ENCODE measurements at regions not wholly inside any gene's neighbourhood (a gene's known extent, or its start where the extent isn't known, plus 50 kb on each side); places are given as distances from the start of the nearest gene placed in this dataset.

GRCh38 chr2:163369111-163369510, 366.7 kb downstream of the FIGN start:
- intact Hi-C loops (cut with micrococcal nuclease; ENCODE audit: unreplicated experiment) = no loop called here
- no peak for TF ChIP-seq CTCF (IDR thresholded peaks at IDR 0.05; ENCODE audit: unreplicated experiment)
- H3K4me3 Mint-ChIP-seq (ENCODE audit: low read depth, unreplicated experiment) = no peak overlapping the region
- H3K4me1 Mint-ChIP-seq (ENCODE audit: low read depth, unreplicated experiment) = no peaks in the 10 kb centered on the region
- no peaks in the 10 kb centered on the region for H3K27me3 Mint-ChIP-seq (ENCODE audit: unreplicated experiment)
- DNase-seq = no peak
- no TSS peak for BruUV-seq (replicated peaks)
- no peaks in the 10 kb centered on the region for H3K9me3 Mint-ChIP-seq (ENCODE audit: low read depth, unreplicated experiment)
- CTCF ChIA-PET = no interaction called here
- H3K27ac Mint-ChIP-seq (ENCODE audit: unreplicated experiment) = no peak overlapping the region
- H3K36me3 Mint-ChIP-seq (ENCODE audit: insufficient read depth, unreplicated experiment) = no peaks in the 10 kb centered on the region

- H3K27ac Mint-ChIP-seq (ENCODE audit: unreplicated experiment) = no peak overlapping the region
- CTCF ChIA-PET = no interaction called here
- no peak overlapping the region for H3K4me3 Mint-ChIP-seq (ENCODE audit: low read depth, unreplicated experiment)
- no peak for DNase-seq
- H3K4me1 Mint-ChIP-seq (ENCODE audit: low read depth, unreplicated experiment) = no peaks in the 10 kb centered on the region
- no TSS peak for BruUV-seq (replicated peaks)
- no peaks in the 10 kb centered on the region for H3K36me3 Mint-ChIP-seq (ENCODE audit: insufficient read depth, unreplicated experiment)
- no peaks in the 10 kb centered on the region for H3K9me3 Mint-ChIP-seq (ENCODE audit: low read depth, unreplicated experiment)
- intact Hi-C loops (cut with micrococcal nuclease; ENCODE audit: unreplicated experiment) = no loop called here
- TF ChIP-seq CTCF (IDR thresholded peaks at IDR 0.05; ENCODE audit: unreplicated experiment) = no peak
- no peaks in the 10 kb centered on the region for H3K27me3 Mint-ChIP-seq (ENCODE audit: unreplicated experiment)
These were observed 367.2 kb downstream of the FIGN start for GRCh38 chr2:163368655-163369054.

GRCh38 chr2:163367825-163368582, 367.8 kb downstream of the FIGN start:
- no TSS peak for BruUV-seq (replicated peaks)
- intact Hi-C loops (cut with micrococcal nuclease; ENCODE audit: unreplicated experiment) = no loop called here
- H3K4me1 Mint-ChIP-seq (ENCODE audit: low read depth, unreplicated experiment) = no peaks in the 10 kb centered on the region
- no peak for DNase-seq
- no peak for TF ChIP-seq CTCF (IDR thresholded peaks at IDR 0.05; ENCODE audit: unreplicated experiment)
- no peak overlapping the region for H3K4me3 Mint-ChIP-seq (ENCODE audit: low read depth, unreplicated experiment)
- H3K27ac Mint-ChIP-seq (ENCODE audit: unreplicated experiment) = no peak overlapping the region
- no peaks in the 10 kb centered on the region for H3K36me3 Mint-ChIP-seq (ENCODE audit: insufficient read depth, unreplicated experiment)
- H3K9me3 Mint-ChIP-seq (ENCODE audit: low read depth, unreplicated experiment) = no peaks in the 10 kb centered on the region
- CTCF ChIA-PET = no interaction called here
- no peaks in the 10 kb centered on the region for H3K27me3 Mint-ChIP-seq (ENCODE audit: unreplicated experiment)

- H3K27ac Mint-ChIP-seq (ENCODE audit: unreplicated experiment) = no peak overlapping the region
- CTCF ChIA-PET = no interaction called here
- no peak for DNase-seq
- H3K36me3 Mint-ChIP-seq (ENCODE audit: insufficient read depth, unreplicated experiment) = no peaks in the 10 kb centered on the region
- no peak overlapping the region for H3K4me3 Mint-ChIP-seq (ENCODE audit: low read depth, unreplicated experiment)
- no peaks in the 10 kb centered on the region for H3K27me3 Mint-ChIP-seq (ENCODE audit: unreplicated experiment)
- BruUV-seq (replicated peaks) = no TSS peak
- H3K9me3 Mint-ChIP-seq (ENCODE audit: low read depth, unreplicated experiment) = no peaks in the 10 kb centered on the region
- no peak for TF ChIP-seq CTCF (IDR thresholded peaks at IDR 0.05; ENCODE audit: unreplicated experiment)
- H3K4me1 Mint-ChIP-seq (ENCODE audit: low read depth, unreplicated experiment) = no peaks in the 10 kb centered on the region
- intact Hi-C loops (cut with micrococcal nuclease; ENCODE audit: unreplicated experiment) = no loop called here
These were observed 371.1 kb downstream of the FIGN start for GRCh38 chr2:163364736-163365135.

All from Calu3 (cell line).